IPS DF 6.9 (cell line): ENCODE measurements at regions not wholly inside any gene's neighbourhood (a gene's known extent, or its start where the extent isn't known, plus 50 kb on each side); places are given as distances from the start of the nearest gene placed in this dataset.
"Not testable (repeated sequence)": the region's sequence is repeated elsewhere in the genome, so short reads cannot be mapped to it uniquely, and the experiment has no call there.

Source experiments
- DNase-seq: peaks from one replicate; pipeline ENCODE4 v3.0.0-alpha.2; 2013; ENCODE audit warnings: low read depth, low spot score
- H3K27ac ChIP-seq: one replicate; pipeline ENCODE4 v1.5.1; 2013; ENCODE audit warnings: low read length, control low read depth
- H3K27me3 ChIP-seq: 2 replicates; pipeline ENCODE4 v1.6.1; 2013; ENCODE audit warnings: mild to moderate bottlenecking, low read length; ENCODE audit not compliant: control insufficient read depth, insufficient read depth
- H3K36me3 ChIP-seq: 2 replicates; pipeline ENCODE4 v1.6.1; 2013; ENCODE audit warnings: low read length; ENCODE audit not compliant: control insufficient read depth, insufficient read depth
- H3K4me1 ChIP-seq: 2 replicates; pipeline ENCODE4 v1.6.1; 2013; ENCODE audit warnings: low read length; ENCODE audit not compliant: control insufficient read depth, insufficient read depth
- H3K4me3 ChIP-seq: 2 replicates; pipeline ENCODE4 v1.5.1; 2013; ENCODE audit warnings: mild to moderate bottlenecking, low read length
- H3K9me3 ChIP-seq: 2 replicates; pipeline ENCODE4 v1.6.1; 2013; ENCODE audit warnings: low read length, inconsistent platforms; ENCODE audit not compliant: control insufficient read depth, insufficient read depth
- WGBS: extraction: QIAGEN DNeasy Blood & Tissue Kit; methylation state at CpG from one replicate; pipeline ENCODE4 v1.1.7; 2013; ENCODE audit warnings: mixed read lengths, missing lambda C conversion rate; ENCODE audit not compliant: insufficient read length, insufficient coverage; 5-methylcytosine and 5-hydroxymethylcytosine counted together

DNA sequence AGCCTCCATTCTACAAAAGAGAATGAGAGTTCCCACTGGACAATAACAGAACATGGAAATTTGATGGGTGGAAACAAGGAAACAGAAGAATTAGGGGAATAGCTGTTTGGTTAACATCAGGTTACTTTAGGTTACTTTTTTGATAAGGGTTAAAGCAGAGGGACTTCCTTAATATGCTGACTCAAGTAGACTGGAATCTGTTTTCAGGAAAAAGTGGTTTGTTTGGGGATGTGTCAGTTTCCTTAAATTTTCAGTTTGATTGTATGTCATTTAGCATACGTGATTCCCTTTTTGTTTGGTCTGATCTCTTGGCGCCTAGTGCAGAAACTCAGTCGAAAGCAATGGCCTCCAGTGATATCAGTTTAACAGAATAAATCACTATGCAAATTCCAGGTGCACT lies 411.8 kb upstream of the GRM7 start:
- Histone ChIP-seq H3K36me3 (no peaks in the 10 kb centered on the region), H3K4me1 (no peaks in the 10 kb centered on the region), H3K4me3 (no peak overlapping the region), H3K9me3 (no peaks in the 10 kb centered on the region; the same call in none of the 2 replicates), H3K27ac (no peak overlapping the region), H3K27me3 (no peaks in the 10 kb centered on the region)
- DNase-seq: no peak
- WGBS: no CpG with 5 or more reads among the region's 3 CpGs

DNA sequence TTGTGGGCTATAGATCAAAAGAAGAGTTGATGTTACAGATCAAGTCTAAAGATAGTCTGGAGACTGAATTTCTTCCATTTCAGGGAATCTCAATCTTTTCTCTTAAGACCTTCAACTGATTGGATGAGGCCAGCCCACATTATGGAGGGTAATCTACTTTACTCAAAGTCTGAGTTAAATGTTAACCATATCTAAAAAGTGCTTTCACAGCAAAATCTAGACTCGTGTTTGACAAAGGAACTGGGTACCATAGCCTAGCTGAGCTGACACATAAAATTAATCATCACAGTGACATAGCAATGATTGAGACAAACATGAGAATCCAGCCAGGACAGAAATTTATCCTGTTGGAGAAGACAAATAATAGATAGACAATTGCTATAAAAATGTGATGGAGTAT lies 407.9 kb upstream of the GRM7 start:
- H3K27ac ChIP-seq: no peak overlapping the region
- H3K4me1 ChIP-seq: no peaks in the 10 kb centered on the region
- H3K9me3 ChIP-seq: no peaks in the 10 kb centered on the region
- no peak for DNase-seq
- no CpG with 5 or more reads among the region's 1 CpG for WGBS
- no peak overlapping the region for H3K4me3 ChIP-seq
- no peaks in the 10 kb centered on the region for H3K36me3 ChIP-seq
- no peaks in the 10 kb centered on the region for H3K27me3 ChIP-seq

DNA sequence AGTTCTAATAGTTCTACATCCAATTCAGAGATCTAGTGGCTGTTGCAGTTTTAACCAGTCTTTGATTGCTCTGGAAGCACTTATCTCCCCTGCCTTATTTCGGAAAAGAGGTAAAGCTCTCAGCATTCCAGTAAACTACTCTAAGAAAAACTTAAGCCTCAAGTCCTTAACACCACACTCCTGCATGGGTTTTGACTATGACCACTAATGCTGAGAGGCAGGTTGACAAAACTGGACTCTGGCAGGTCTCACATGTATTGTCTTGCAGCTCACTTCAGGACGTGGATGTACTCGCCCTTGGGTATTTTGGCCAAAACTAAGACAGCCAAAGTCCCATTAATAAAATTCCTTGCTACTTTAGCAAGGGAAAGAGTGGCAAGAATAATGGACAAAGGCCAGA lies 405.9 kb upstream of the GRM7 start:
- no peaks in the 10 kb centered on the region for H3K9me3 ChIP-seq
- no peaks in the 10 kb centered on the region for H3K36me3 ChIP-seq
- WGBS: no CpG with 5 or more reads among the region's 3 CpGs
- DNase-seq: no peak
- H3K4me3 ChIP-seq: no peak overlapping the region
- H3K4me1 ChIP-seq: no peaks in the 10 kb centered on the region
- no peaks in the 10 kb centered on the region for H3K27me3 ChIP-seq
- no peak overlapping the region for H3K27ac ChIP-seq

DNA sequence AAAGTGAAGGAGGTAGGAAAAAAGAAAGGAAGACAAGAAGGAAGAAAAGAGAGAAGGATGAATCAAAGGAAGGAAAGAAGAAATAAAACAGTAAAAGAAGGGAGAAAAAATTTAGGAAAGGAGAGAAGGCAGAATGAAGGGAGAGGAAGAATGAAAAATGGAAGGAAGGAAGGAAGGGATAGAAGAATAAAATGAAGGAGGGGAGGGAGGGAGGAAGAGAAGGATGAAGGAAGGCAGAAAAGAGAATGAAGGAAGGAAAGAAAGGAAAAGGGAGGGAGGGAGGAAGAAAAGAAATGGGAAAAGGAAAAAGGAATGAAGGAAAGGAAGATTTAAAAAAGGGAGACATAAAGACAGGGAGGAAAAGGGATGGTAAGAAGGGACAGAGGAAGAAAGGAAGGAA lies 393.7 kb upstream of the GRM7 start:
- Histone ChIP-seq H3K4me3 (no peak overlapping the region), H3K4me1 (no peaks in the 10 kb centered on the region), H3K36me3 (no peaks in the 10 kb centered on the region), H3K9me3 (no peaks in the 10 kb centered on the region), H3K27ac (no peak overlapping the region), H3K27me3 (no peaks in the 10 kb centered on the region)
- DNase-seq: no peak

DNA sequence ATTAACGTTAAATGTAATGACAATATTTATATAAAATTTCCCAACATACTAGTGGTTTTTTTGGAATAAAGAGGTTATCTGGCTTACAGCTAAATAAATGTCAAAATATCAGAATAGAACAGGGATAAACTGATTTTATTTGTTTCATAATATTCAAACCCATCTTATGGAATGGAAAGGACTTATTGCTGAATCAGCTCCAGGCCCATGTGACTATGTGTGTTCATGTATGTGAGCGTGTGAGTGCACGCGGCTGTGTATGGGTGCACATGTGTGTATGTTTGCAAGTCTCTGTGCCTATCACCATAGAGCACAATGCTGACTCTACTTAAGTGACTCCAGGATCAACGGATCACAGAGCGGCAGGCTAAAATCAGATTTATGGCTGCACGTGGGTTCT lies 392.3 kb upstream of the GRM7 start:
- Histone ChIP-seq H3K9me3 (no peaks in the 10 kb centered on the region), H3K36me3 (no peaks in the 10 kb centered on the region), H3K4me1 (no peaks in the 10 kb centered on the region), H3K4me3 (no peak overlapping the region), H3K27ac (no peak overlapping the region), H3K27me3 (no peaks in the 10 kb centered on the region)
- no peak for DNase-seq
- WGBS: no CpG with 5 or more reads among the region's 7 CpGs

DNA sequence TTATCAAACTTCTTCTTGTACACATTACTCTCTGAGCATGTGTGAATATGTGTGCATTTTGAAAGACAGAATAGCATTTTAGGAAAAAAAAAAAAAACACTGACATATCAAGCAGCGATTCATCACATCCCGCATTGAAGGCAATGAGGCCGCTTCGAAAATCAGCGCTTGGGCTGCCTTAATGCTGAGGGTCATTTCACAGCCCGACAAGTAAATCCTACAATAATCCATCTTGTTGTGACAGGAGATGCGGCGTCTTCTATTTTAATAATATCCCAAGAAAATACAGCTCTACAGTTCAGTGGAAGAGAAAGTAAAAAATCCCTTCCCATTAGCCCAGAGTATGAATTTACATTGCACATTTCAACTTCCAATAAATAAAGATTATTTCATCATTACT lies 389.2 kb upstream of the GRM7 start:
- no CpG with 5 or more reads among the region's 8 CpGs for WGBS
- no peak overlapping the region for H3K27ac ChIP-seq

DNA sequence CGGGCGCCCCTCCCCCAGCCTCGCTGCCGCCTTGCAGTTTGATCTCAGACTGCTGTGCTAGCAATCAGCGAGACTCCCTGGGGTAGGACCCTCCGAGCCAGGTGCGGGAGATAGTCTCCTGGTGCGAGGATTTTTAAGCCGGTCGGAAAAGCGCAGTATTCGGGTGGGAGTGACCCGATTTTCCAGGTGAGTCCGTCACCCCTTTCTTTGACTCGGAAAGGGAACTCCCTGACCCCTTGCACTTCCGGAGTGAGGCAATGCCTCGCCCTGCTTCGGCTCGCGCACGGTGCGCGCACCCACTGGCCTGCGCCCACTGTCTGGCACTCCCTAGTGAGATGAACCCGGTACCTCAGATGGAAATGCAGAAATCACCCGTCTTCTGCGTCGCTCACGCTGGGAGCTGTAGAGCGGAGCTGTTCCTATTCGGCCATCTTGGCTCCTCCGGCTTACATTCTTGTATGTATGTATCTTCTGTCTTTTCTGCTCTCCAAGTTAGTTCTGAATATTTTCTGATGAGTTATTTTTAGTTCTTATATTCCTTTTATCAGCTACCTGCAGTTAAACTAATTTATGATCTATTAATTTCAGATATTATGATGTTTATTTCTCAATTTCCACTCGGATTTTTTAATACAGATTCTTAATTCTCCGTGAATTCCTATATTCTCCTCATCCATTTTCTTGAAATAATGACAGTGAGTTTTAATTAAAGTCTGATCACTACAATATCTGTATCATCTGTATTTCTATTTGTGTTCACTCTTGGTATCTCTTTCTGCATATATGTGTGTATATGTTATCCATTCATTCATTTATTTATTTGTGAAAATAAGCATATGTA lies 370.2 kb upstream of the GRM7 start:
- H3K36me3 ChIP-seq, H3K9me3 ChIP-seq, DNase-seq, H3K27ac ChIP-seq, H3K4me1 ChIP-seq, H3K27me3 ChIP-seq, H3K4me3 ChIP-seq: not testable (repeated sequence)
- no CpG with 5 or more reads among the region's 34 CpGs for WGBS

More for the DNA sequence above, 389.2 kb upstream of the GRM7 start:
- H3K9me3 ChIP-seq: no peaks in the 10 kb centered on the region; the same call in 1 of the 2 replicates
- no peak overlapping the region for H3K4me3 ChIP-seq
- no peaks in the 10 kb centered on the region for H3K27me3 ChIP-seq
- DNase-seq: no peak
- no peaks in the 10 kb centered on the region for H3K36me3 ChIP-seq
- H3K4me1 ChIP-seq: no peaks in the 10 kb centered on the region

DNA sequence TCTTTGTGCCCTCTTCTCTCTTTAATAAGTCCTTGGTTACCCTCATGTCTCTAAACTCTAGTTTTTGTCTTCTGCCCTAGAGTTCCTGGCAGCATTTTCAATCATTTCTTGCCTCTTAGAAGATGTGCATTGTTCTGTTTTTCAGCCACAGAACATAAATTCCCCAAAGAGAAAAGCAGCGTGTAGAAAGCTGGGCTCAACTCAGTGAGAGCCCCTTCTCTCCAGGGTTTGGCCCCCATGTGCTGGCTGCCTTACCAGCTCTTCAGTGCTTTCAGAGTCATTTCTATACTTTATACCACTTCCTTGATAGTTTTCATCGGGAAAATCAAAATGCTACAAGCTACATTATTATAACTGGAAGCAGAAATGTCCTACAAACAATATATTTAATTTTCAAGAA lies 369.1 kb upstream of the GRM7 start:
- Histone ChIP-seq H3K4me3 (no peak overlapping the region), H3K27ac (no peak overlapping the region), H3K4me1 (no peaks in the 10 kb centered on the region), H3K9me3 (0 out of 2 replicates have a peak, but pooled peaks cover 2% of the 10 kb centered on the region), H3K27me3 (no peaks in the 10 kb centered on the region), H3K36me3 (no peaks in the 10 kb centered on the region)
- WGBS: no CpG with 5 or more reads among the region's 2 CpGs
- no peak for DNase-seq

DNA sequence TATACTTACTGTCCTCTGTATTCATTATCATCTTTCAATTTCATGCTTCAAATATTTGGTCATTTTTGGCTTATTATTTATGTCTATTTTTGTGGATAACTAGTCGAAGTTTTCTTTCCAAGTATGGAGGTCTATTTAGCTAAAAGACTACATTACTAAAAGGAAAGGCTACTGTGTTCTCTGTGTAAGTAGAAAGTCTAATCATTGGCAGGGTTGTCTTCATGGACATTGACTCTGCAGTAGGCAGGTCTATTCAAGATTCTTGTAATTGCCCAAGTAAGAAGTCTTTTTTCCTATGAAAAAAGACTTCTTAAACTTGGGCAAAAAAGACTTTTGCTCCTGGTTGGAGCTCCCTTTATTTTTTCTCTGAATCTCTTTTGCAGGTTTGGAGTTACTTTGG lies 368.6 kb upstream of the GRM7 start:
- Histone ChIP-seq H3K9me3 (0 out of 2 replicates have a peak, but pooled peaks cover 2% of the 10 kb centered on the region), H3K36me3 (no peaks in the 10 kb centered on the region), H3K4me3 (no peak overlapping the region), H3K4me1 (no peaks in the 10 kb centered on the region), H3K27ac (no peak overlapping the region), H3K27me3 (no peaks in the 10 kb centered on the region)
- no CpG with 5 or more reads among the region's 1 CpG for WGBS
- no peak for DNase-seq

DNA sequence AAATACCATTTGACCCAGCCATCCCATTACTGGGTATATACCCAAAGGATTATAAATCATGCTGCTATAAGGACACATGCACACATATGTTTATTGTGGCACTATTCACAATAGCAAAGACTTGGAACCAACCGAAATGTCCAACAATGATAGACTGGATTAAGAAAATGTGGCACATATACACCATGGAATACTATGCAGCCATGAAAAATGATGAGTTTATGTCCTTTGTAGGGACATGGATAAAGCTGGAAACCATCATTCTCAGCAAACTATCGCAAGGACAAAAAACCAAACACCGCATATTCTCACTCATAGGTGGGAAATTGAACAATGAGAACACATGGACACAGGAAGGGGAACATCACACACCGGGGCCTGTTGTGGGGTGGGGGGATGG lies 362.0 kb upstream of the GRM7 start:
- H3K27me3 ChIP-seq, H3K36me3 ChIP-seq, H3K4me1 ChIP-seq, H3K4me3 ChIP-seq, H3K27ac ChIP-seq, DNase-seq, H3K9me3 ChIP-seq: not testable (repeated sequence)
- no CpG with 5 or more reads among the region's 4 CpGs for WGBS

DNA sequence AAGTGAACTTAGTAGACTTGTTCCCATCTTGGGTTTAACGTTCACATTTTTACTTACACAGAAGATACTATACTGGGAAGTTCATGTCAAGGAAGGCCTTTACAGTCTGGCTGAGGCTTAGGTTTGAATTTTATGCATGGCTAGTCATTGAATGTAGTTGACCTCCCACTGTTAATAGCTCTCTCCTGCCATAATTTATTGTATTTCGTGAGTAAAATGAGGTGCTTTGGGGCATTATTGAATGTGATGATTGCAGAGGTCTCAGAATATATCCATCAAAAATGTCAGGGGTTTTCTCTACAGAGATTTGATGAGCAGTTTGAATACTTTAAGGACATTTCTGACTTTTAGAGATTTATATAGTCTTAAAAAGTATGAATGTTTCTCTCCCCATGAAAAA lies 356.6 kb upstream of the GRM7 start:
- H3K27ac ChIP-seq: no peak overlapping the region
- WGBS: no CpG with 5 or more reads among the region's 2 CpGs
- DNase-seq: no peak
- H3K36me3 ChIP-seq: no peaks in the 10 kb centered on the region
- H3K4me1 ChIP-seq: no peaks in the 10 kb centered on the region
- peaks cover 1% of the 10 kb centered on the region; the same call in 1 of the 2 replicates for H3K9me3 ChIP-seq
- H3K27me3 ChIP-seq: no peaks in the 10 kb centered on the region
- H3K4me3 ChIP-seq: no peak overlapping the region
